Hepatocyte (in vitro differentiated cells): ENCODE measurements at regions not wholly inside any gene's neighbourhood (a gene's known extent, or its start where the extent isn't known, plus 50 kb on each side); places are given as distances from the start of the nearest gene placed in this dataset.

Experiments
- EZH2 ChIP-seq: fragments of 200-600 bp; sonication (generic); IDR thresholded peaks from 2 replicates; pipeline ENCODE4 v1.6.1; 2016; ENCODE audit warnings: antibody characterized with exemption, mild to moderate bottlenecking, borderline replicate concordance
- TF ChIP-seq, protein P1 (sequence below): fragments of 200-600 bp; sonication (generic); IDR thresholded peaks from 2 replicates; pipeline ENCODE4 v1.5.1; 2016; ENCODE audit warnings: antibody characterized with exemption, mild to moderate bottlenecking; ENCODE audit not compliant: poor library complexity

DNA sequence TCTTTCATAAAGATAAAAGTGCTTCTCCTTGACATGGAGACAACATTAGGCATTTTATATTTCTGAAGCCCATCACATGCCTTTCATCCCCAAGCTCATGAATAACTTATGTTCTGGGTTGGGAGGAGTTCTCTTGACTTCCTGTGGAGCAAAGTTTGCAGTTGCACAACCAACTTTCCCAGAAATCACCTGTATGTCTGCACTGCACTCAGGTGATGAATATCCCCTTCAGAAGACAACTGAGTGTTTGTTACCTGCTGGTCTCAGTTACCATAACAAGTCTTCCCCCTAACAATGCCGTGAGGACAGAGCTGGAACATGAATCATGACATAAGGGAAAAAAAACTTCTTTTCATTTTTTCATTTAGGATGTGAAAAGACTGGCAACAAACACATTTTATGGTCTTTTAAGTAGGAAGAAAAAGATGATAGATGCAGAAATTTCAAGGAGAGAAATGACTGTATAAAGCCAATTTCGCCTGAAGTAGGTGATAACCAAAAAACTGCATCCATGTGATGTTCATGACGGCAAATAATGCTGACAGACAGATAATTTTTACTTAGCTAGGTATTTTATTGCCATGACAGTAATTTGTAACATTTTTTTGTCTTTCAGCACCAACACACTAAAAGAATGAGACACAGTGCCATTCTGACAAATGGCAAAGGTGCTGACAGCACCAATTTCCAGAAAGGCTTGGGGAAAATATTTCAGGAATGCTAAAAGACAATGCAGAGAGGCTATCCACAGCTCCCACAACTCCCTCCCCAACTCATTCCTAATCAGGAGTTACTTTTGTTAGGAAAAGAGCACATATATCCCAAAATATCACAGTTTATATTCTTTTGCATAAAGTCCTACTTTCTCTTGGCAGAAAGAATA is 656.3 kb downstream of the PRELID2 start:
- TF ChIP-seq, protein P1, sequence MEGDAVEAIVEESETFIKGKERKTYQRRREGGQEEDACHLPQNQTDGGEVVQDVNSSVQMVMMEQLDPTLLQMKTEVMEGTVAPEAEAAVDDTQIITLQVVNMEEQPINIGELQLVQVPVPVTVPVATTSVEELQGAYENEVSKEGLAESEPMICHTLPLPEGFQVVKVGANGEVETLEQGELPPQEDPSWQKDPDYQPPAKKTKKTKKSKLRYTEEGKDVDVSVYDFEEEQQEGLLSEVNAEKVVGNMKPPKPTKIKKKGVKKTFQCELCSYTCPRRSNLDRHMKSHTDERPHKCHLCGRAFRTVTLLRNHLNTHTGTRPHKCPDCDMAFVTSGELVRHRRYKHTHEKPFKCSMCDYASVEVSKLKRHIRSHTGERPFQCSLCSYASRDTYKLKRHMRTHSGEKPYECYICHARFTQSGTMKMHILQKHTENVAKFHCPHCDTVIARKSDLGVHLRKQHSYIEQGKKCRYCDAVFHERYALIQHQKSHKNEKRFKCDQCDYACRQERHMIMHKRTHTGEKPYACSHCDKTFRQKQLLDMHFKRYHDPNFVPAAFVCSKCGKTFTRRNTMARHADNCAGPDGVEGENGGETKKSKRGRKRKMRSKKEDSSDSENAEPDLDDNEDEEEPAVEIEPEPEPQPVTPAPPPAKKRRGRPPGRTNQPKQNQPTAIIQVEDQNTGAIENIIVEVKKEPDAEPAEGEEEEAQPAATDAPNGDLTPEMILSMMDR: no peak
- TF ChIP-seq EZH2: no peak
